ENCODE measurements at regions not wholly inside any gene's neighbourhood (a gene's known extent, or its start where the extent isn't known, plus 50 kb on each side); places are given as distances from the start of the nearest gene placed in this dataset.

DNA sequence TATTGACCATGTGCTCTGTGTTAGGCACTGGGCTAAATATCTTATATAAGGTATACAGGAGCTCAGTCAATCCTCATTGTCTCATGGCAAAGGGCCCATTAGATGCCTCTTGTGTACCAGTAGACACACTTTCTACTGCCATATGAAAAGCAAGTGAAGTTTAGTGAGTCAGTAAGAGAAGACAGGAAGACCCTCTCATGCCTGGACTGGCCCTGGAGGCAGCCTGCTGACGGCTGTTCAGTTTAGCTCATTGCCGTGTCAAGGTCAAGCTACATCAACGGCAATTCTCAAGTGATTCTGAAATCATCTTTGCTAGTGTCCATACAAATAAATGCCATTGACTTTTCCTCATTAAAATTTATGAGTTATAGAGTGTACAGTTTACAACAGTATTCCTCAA, 237.9 kb downstream of the IRX1 start:
- CTCF ChIA-PET, result no interaction called here
- Mint-ChIP-seq H3K9me3 (ENCODE audit: low read depth, unreplicated experiment) (peaks cover 12% of the 10 kb centered on the region), H3K4me1 (ENCODE audit: low read depth, unreplicated experiment) (no peaks in the 10 kb centered on the region), H3K4me3 (ENCODE audit: low read depth, unreplicated experiment) (no peak overlapping the region), H3K27me3 (ENCODE audit: unreplicated experiment) (no peaks in the 10 kb centered on the region), H3K36me3 (ENCODE audit: insufficient read depth, unreplicated experiment) (no peaks in the 10 kb centered on the region), H3K27ac (ENCODE audit: unreplicated experiment) (no peak overlapping the region)
- intact Hi-C loops (cut with micrococcal nuclease; ENCODE audit: unreplicated experiment), result no loop called here
- no peak for DNase-seq
- no TSS peak for BruUV-seq (replicated peaks)
- TF ChIP-seq, protein P1, sequence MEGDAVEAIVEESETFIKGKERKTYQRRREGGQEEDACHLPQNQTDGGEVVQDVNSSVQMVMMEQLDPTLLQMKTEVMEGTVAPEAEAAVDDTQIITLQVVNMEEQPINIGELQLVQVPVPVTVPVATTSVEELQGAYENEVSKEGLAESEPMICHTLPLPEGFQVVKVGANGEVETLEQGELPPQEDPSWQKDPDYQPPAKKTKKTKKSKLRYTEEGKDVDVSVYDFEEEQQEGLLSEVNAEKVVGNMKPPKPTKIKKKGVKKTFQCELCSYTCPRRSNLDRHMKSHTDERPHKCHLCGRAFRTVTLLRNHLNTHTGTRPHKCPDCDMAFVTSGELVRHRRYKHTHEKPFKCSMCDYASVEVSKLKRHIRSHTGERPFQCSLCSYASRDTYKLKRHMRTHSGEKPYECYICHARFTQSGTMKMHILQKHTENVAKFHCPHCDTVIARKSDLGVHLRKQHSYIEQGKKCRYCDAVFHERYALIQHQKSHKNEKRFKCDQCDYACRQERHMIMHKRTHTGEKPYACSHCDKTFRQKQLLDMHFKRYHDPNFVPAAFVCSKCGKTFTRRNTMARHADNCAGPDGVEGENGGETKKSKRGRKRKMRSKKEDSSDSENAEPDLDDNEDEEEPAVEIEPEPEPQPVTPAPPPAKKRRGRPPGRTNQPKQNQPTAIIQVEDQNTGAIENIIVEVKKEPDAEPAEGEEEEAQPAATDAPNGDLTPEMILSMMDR (IDR thresholded peaks at IDR 0.05; ENCODE audit: unreplicated experiment), result no peak

DNA sequence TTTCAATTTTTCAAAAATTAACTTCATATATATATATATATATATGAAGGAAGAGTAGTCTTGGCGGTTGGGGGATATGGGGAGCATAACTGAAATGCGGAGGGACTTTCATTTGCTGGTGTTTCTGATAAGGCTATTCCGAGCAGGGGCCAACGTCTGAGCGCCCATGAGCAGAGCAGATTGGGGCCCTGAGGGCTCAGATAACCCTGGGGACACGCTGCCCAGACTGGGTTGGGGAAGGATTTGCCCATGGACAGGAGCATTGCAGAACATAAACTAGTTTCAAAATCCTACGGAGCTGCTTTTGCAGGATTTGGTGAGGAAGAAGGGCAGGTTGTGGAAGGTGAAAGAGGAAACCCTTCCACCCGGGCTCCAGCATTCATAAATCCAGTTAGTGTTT, 240.2 kb downstream of the IRX1 start:
- TF ChIP-seq, protein P1 (IDR thresholded peaks at IDR 0.05; ENCODE audit: unreplicated experiment), result no peak
- DNase-seq, result no peak
- BruUV-seq (replicated peaks), result no TSS peak
- no peak overlapping the region for H3K27ac Mint-ChIP-seq (ENCODE audit: unreplicated experiment)
- H3K27me3 Mint-ChIP-seq (ENCODE audit: unreplicated experiment), result no peaks in the 10 kb centered on the region
- CTCF ChIA-PET, result interaction anchor here (0.7 kb wide), 1 partner anchor 571 kb away, joined by 3 read pairs; no protein-coding TSS in a partner anchor
- intact Hi-C loops (cut with micrococcal nuclease; ENCODE audit: unreplicated experiment), result no loop called here
- H3K36me3 Mint-ChIP-seq (ENCODE audit: insufficient read depth, unreplicated experiment), result no peaks in the 10 kb centered on the region
- H3K9me3 Mint-ChIP-seq (ENCODE audit: low read depth, unreplicated experiment), result peaks cover 7% of the 10 kb centered on the region
- H3K4me1 Mint-ChIP-seq (ENCODE audit: low read depth, unreplicated experiment), result no peaks in the 10 kb centered on the region
- H3K4me3 Mint-ChIP-seq (ENCODE audit: low read depth, unreplicated experiment), result no peak overlapping the region

DNA sequence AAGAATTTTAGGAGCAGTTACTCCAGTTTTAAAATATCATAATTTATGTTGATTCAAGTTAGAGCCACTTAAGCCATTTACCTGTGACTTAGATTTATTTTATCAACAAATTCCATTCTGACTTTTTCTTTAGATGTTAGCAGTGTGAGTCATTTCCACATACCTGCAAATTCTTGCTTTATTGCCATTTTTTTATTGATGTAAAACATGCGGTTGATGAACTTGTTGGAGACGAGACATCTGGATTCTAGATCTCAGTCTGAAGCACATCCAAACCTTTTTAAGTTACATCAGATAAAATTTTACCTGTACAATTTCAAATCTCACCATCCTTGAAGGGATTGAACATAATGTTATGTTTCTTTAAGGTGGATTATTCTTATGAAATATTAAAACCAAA, 240.9 kb downstream of the IRX1 start:
- no peaks in the 10 kb centered on the region for H3K36me3 Mint-ChIP-seq (ENCODE audit: insufficient read depth, unreplicated experiment)
- TF ChIP-seq, protein P1 (IDR thresholded peaks at IDR 0.05; ENCODE audit: unreplicated experiment), result no peak
- CTCF ChIA-PET, result no interaction called here
- intact Hi-C loops (cut with micrococcal nuclease; ENCODE audit: unreplicated experiment), result no loop called here
- no peak overlapping the region for H3K27ac Mint-ChIP-seq (ENCODE audit: unreplicated experiment)
- no peak overlapping the region for H3K4me3 Mint-ChIP-seq (ENCODE audit: low read depth, unreplicated experiment)
- BruUV-seq (replicated peaks), result no TSS peak
- H3K9me3 Mint-ChIP-seq (ENCODE audit: low read depth, unreplicated experiment), result peaks cover 5% of the 10 kb centered on the region
- no peaks in the 10 kb centered on the region for H3K4me1 Mint-ChIP-seq (ENCODE audit: low read depth, unreplicated experiment)
- no peaks in the 10 kb centered on the region for H3K27me3 Mint-ChIP-seq (ENCODE audit: unreplicated experiment)
- no peak for DNase-seq

- H3K27me3 Mint-ChIP-seq (ENCODE audit: unreplicated experiment), result no peaks in the 10 kb centered on the region
- H3K27ac Mint-ChIP-seq (ENCODE audit: unreplicated experiment), result no peak overlapping the region
- H3K4me3 Mint-ChIP-seq (ENCODE audit: low read depth, unreplicated experiment), result no peak overlapping the region
- no TSS peak for BruUV-seq (replicated peaks)
- H3K36me3 Mint-ChIP-seq (ENCODE audit: insufficient read depth, unreplicated experiment), result no peaks in the 10 kb centered on the region
- H3K9me3 Mint-ChIP-seq (ENCODE audit: low read depth, unreplicated experiment), result peaks cover 2% of the 10 kb centered on the region
- TF ChIP-seq, protein P1 (IDR thresholded peaks at IDR 0.05; ENCODE audit: unreplicated experiment), result no peak
- DNase-seq, result no peak
- intact Hi-C loops (cut with micrococcal nuclease; ENCODE audit: unreplicated experiment), result no loop called here
- H3K4me1 Mint-ChIP-seq (ENCODE audit: low read depth, unreplicated experiment), result no peaks in the 10 kb centered on the region
- CTCF ChIA-PET, result no interaction called here
Measured at GRCh38 chr5:3837506-3837905, 241.9 kb downstream of the IRX1 start.

DNA sequence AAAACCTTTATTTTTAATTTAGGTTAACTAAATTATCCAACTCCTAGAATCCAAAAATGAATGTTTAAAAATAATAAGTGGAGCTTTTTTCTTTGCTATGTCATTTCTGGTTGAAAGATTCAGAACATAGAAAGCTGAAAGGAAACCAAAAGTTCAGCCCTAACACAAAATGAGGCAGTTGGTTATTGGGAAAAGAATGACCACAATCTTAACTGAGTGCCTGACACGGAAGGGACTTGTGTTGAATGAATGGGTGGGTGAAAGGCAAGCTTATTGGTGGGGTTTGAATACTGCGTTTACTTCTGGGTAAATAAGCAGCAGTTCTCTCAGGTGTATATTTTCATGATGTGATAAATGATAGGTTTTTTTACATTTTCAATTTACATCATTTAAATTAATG, 243.5 kb downstream of the IRX1 start:
- intact Hi-C loops (cut with micrococcal nuclease; ENCODE audit: unreplicated experiment), result no loop called here
- H3K9me3 Mint-ChIP-seq (ENCODE audit: low read depth, unreplicated experiment), result peaks cover 5% of the 10 kb centered on the region
- no TSS peak for BruUV-seq (replicated peaks)
- no peaks in the 10 kb centered on the region for H3K36me3 Mint-ChIP-seq (ENCODE audit: insufficient read depth, unreplicated experiment)
- no peak overlapping the region for H3K4me3 Mint-ChIP-seq (ENCODE audit: low read depth, unreplicated experiment)
- TF ChIP-seq, protein P1 (IDR thresholded peaks at IDR 0.05; ENCODE audit: unreplicated experiment), result no peak
- H3K27ac Mint-ChIP-seq (ENCODE audit: unreplicated experiment), result no peak overlapping the region
- CTCF ChIA-PET, result no interaction called here
- no peak for DNase-seq
- H3K4me1 Mint-ChIP-seq (ENCODE audit: low read depth, unreplicated experiment), result no peaks in the 10 kb centered on the region
- no peaks in the 10 kb centered on the region for H3K27me3 Mint-ChIP-seq (ENCODE audit: unreplicated experiment)
